ENCODE measurements at regions not wholly inside any gene's neighbourhood (a gene's known extent, or its start where the extent isn't known, plus 50 kb on each side); places are given as distances from the start of the nearest gene placed in this dataset.

- TF ChIP-seq CTCF (IDR thresholded peaks at IDR 0.05): no peak
These were observed 120.1 kb downstream of the TWIST2 start for GRCh38 chr2:238967978-238968360.

GRCh38 chr2:238968616-238969384 lies 120.9 kb downstream of the TWIST2 start:
- no peak for TF ChIP-seq CTCF (IDR thresholded peaks at IDR 0.05)

GRCh38 chr2:238969857-238970256 lies 122.0 kb downstream of the TWIST2 start:
- TF ChIP-seq CTCF (IDR thresholded peaks at IDR 0.05): no peak

GRCh38 chr2:238970553-238971081 lies 122.7 kb downstream of the TWIST2 start:
- peak; percentile 98 for TF ChIP-seq CTCF (IDR thresholded peaks at IDR 0.05)

- no peak for TF ChIP-seq CTCF (IDR thresholded peaks at IDR 0.05)
These were observed 123.6 kb downstream of the TWIST2 start for GRCh38 chr2:238971318-238972145.

- no peak for TF ChIP-seq CTCF (IDR thresholded peaks at IDR 0.05)
These were observed 124.2 kb downstream of the TWIST2 start for GRCh38 chr2:238972146-238972445.

- TF ChIP-seq CTCF (IDR thresholded peaks at IDR 0.05): no peak
These were observed 125.3 kb downstream of the TWIST2 start for GRCh38 chr2:238973038-238973739.
